CD1c-positive myeloid dendritic cell (primary cell): ENCODE measurements at regions not wholly inside any gene's neighbourhood (a gene's known extent, or its start where the extent isn't known, plus 50 kb on each side); places are given as distances from the start of the nearest gene placed in this dataset.

ENCODE experiments used
- DNase-seq: peaks from one replicate; pipeline ENCODE4 v3.0.0-alpha.2; 2016; ENCODE audit errors: extremely low spot score

- no peak for DNase-seq
These were observed 81.9 kb upstream of the INSIG1 start for GRCh38 chr7:155215576-155216325.

GRCh38 chr7:155216475-155217272 lies 81.0 kb upstream of the INSIG1 start:
- no peak for DNase-seq

- no peak for DNase-seq
These were observed 80.0 kb upstream of the INSIG1 start for GRCh38 chr7:155217634-155218033.

- no peak for DNase-seq
These were observed 79.2 kb upstream of the INSIG1 start for GRCh38 chr7:155218276-155219153.

- DNase-seq: no peak
These were observed 78.5 kb upstream of the INSIG1 start for GRCh38 chr7:155219154-155219531.

GRCh38 chr7:155219947-155220769 lies 77.5 kb upstream of the INSIG1 start:
- DNase-seq: no peak

GRCh38 chr7:155220903-155221302 lies 76.8 kb upstream of the INSIG1 start:
- DNase-seq: no peak

GRCh38 chr7:155221547-155221946 lies 76.1 kb upstream of the INSIG1 start:
- no peak for DNase-seq

- no peak for DNase-seq
These were observed 75.6 kb upstream of the INSIG1 start for GRCh38 chr7:155222061-155222460.

- no peak for DNase-seq
These were observed 75.1 kb upstream of the INSIG1 start for GRCh38 chr7:155222573-155222972.

- no peak for DNase-seq
These were observed 74.7 kb upstream of the INSIG1 start for GRCh38 chr7:155223021-155223420.

GRCh38 chr7:155223503-155223902 lies 74.2 kb upstream of the INSIG1 start:
- no peak for DNase-seq

- DNase-seq: no peak
These were observed 73.4 kb upstream of the INSIG1 start for GRCh38 chr7:155224116-155224811.

- no peak for DNase-seq
These were observed 72.6 kb upstream of the INSIG1 start for GRCh38 chr7:155225095-155225494.

- no peak for DNase-seq
These were observed 72.2 kb upstream of the INSIG1 start for GRCh38 chr7:155225516-155225915.

- no peak for DNase-seq
These were observed 71.2 kb upstream of the INSIG1 start for GRCh38 chr7:155226261-155227003.

- DNase-seq: no peak
These were observed 70.5 kb upstream of the INSIG1 start for GRCh38 chr7:155227004-155227787.

GRCh38 chr7:155227788-155228458 lies 69.8 kb upstream of the INSIG1 start:
- DNase-seq: no peak

GRCh38 chr7:155228459-155228845 lies 69.2 kb upstream of the INSIG1 start:
- DNase-seq: no peak
